Fibroblast of lung (primary cell): ENCODE measurements at regions not wholly inside any gene's neighbourhood (a gene's known extent, or its start where the extent isn't known, plus 50 kb on each side); places are given as distances from the start of the nearest gene placed in this dataset.

Source experiments
- DNase-seq, 2 donors: peaks; one replicate each; pipeline versions ENCODE4 v3.0.0 to v3.0.0-alpha.2; 2010; ENCODE audit warnings: low read depth in 2 of 2
- H2AFZ ChIP-seq: 2 replicates; pipeline ENCODE4 v1.5.1; 2012; ENCODE audit warnings: low read length, control low read depth, inconsistent platforms
- H3K27ac ChIP-seq: 2 replicates; pipeline ENCODE4 v1.5.1; 2011; ENCODE audit warnings: low read length, control low read depth; ENCODE audit not compliant: insufficient read depth
- H3K27me3 ChIP-seq: 2 replicates; pipeline ENCODE4 v1.5.1; 2011; ENCODE audit warnings: mild to moderate bottlenecking, low read length; ENCODE audit not compliant: control insufficient read depth, insufficient read depth
- H3K36me3 ChIP-seq: 2 replicates; pipeline ENCODE4 v1.5.1; 2011; ENCODE audit warnings: low read length; ENCODE audit not compliant: control insufficient read depth, insufficient read depth
- H3K4me1 ChIP-seq: 2 replicates; pipeline ENCODE4 v1.5.1; 2011; ENCODE audit warnings: low read length; ENCODE audit not compliant: control insufficient read depth, insufficient read depth; ENCODE audit errors: extremely low read depth
- H3K4me2 ChIP-seq: 2 replicates; pipeline ENCODE4 v1.5.1; 2011; ENCODE audit warnings: low read length, control low read depth; ENCODE audit not compliant: insufficient read depth; ENCODE audit errors: extremely low read depth
- H3K4me3 ChIP-seq, 4 experiments: fragments of 200-600 bp in 1 of 4; sonication (generic) in 1 of 4; replicated peaks in 1 of 4; 2 replicates each; pipeline ENCODE4 v1.5.1; 2011 to 2016; ENCODE audit warnings: low read length in 4 of 4, low read depth in 3 of 4, mild to moderate bottlenecking in 3 of 4, control low read depth in 2 of 4, inconsistent platforms in 1 of 4, mixed read lengths in 1 of 4; ENCODE audit not compliant: insufficient read depth in 1 of 4; ENCODE audit errors: control extremely low read depth in 1 of 4
- H3K79me2 ChIP-seq: 2 replicates; pipeline ENCODE4 v1.5.1; 2012; ENCODE audit warnings: mild to moderate bottlenecking, low read length, inconsistent platforms; ENCODE audit not compliant: control insufficient read depth, insufficient read depth
- H3K9ac ChIP-seq: 2 replicates; pipeline ENCODE4 v1.5.1; 2011; ENCODE audit warnings: mild to moderate bottlenecking, low read length, control low read depth; ENCODE audit not compliant: insufficient read depth
- H3K9me3 ChIP-seq: 2 replicates; pipeline ENCODE4 v1.5.1; 2012; ENCODE audit warnings: low read depth, low read length; ENCODE audit not compliant: control insufficient read depth, insufficient read depth
- H4K20me1 ChIP-seq: 2 replicates; pipeline ENCODE4 v1.5.1; 2011; ENCODE audit warnings: low read length; ENCODE audit not compliant: control insufficient read depth, insufficient read depth; ENCODE audit errors: extremely low read depth
- EZH2 ChIP-seq: IDR thresholded peaks from 2 replicates; pipeline ENCODE4 v1.5.1; 2012; ENCODE audit warnings: low read length, control low read depth, mild to moderate bottlenecking; ENCODE audit errors: missing control alignments
- TF ChIP-seq, protein P1 (sequence below), 2 donors: IDR thresholded peaks in 1 of 2; conservative IDR thresholded peaks in 1 of 2; 1 replicate in 1 of 2; 2 replicates in 1 of 2; pipeline ENCODE4 v1.5.1; 2011 to 2012; ENCODE audit warnings: low read length in 2 of 2, control low read depth in 1 of 2, inconsistent platforms in 1 of 2, low read depth in 1 of 2, mild to moderate bottlenecking in 1 of 2

DNA sequence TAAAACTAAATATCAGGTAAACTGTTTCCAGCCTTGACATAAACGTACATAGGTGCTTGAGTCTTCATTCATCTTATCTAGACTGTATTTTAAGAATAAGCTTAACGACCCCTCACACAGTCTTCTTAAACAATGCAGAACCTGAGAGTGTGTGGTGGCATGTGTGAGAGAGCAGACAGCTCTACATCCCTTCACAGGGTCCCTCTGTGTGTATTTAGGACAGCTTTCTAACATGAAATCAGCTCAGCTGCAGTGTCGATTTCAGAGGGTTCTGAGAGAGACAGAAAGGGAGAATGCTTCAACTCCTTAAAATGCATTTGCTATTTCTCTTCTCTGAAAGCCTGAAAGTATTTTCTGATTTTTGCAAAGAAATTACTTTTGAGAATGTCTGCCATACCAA is 185.2 kb downstream of the GRB14 start:
- H3K4me1 ChIP-seq = no peaks in the 10 kb centered on the region
- peak overlapping the region; percentile 59 for H2AFZ ChIP-seq
- no peak overlapping the region for H3K4me2 ChIP-seq
- no peak overlapping the region for H3K9ac ChIP-seq
- DNase-seq = no peak
- H3K9me3 ChIP-seq = no peaks in the 10 kb centered on the region
- H3K4me3 ChIP-seq = no peak overlapping the region
- H3K27me3 ChIP-seq = no peaks in the 10 kb centered on the region
- no peaks in the 10 kb centered on the region for H4K20me1 ChIP-seq
- H3K36me3 ChIP-seq = no peaks in the 10 kb centered on the region
- no peaks in the 10 kb centered on the region for H3K79me2 ChIP-seq
- TF ChIP-seq EZH2 = no peak
- TF ChIP-seq, protein P1, sequence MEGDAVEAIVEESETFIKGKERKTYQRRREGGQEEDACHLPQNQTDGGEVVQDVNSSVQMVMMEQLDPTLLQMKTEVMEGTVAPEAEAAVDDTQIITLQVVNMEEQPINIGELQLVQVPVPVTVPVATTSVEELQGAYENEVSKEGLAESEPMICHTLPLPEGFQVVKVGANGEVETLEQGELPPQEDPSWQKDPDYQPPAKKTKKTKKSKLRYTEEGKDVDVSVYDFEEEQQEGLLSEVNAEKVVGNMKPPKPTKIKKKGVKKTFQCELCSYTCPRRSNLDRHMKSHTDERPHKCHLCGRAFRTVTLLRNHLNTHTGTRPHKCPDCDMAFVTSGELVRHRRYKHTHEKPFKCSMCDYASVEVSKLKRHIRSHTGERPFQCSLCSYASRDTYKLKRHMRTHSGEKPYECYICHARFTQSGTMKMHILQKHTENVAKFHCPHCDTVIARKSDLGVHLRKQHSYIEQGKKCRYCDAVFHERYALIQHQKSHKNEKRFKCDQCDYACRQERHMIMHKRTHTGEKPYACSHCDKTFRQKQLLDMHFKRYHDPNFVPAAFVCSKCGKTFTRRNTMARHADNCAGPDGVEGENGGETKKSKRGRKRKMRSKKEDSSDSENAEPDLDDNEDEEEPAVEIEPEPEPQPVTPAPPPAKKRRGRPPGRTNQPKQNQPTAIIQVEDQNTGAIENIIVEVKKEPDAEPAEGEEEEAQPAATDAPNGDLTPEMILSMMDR (conservative IDR thresholded peaks at IDR 0.05 in 1 of 2, IDR thresholded peaks at IDR 0.05 in 1 of 2; ENCODE audit: low read depth in 1 of 2, low read length in 2 of 2) = no peak
- H3K27ac ChIP-seq = no peak overlapping the region

DNA sequence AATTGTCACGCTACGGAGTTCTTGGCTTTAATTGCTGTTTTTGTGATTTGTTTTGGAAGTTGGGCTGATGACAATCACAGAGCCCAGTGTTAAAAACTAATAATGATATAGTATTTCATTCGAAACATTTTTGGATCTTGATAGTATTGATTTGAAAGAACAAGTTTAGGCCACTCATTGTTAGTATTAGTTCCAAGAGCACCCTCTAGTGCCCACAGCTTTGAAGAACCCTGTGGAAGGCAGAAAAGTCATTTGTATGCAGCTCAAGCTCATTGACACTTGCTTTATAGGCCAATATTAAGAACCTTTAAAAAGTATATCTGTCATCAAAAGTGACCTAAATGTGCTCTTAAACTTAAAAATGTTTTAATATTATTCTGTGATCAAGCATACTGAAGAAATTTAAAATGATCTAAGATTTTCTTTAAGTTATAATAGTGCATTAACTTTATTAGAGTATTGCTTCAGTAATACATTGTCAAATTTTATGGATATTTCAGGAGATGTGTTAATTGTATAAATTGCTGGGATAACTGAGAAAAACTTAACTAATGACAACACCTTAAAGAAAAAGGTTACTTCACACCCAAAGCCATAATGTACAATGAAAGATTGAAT is 191.0 kb downstream of the GRB14 start:
- Histone ChIP-seq H3K79me2 (no peaks in the 10 kb centered on the region), H3K9ac (no peak overlapping the region), H2AFZ (no peak overlapping the region), H4K20me1 (no peaks in the 10 kb centered on the region), H3K27me3 (no peaks in the 10 kb centered on the region), H3K27ac (no peak overlapping the region), H3K9me3 (no peaks in the 10 kb centered on the region), H3K4me2 (no peak overlapping the region), H3K4me3 (no peak overlapping the region), H3K36me3 (no peaks in the 10 kb centered on the region), H3K4me1 (no peaks in the 10 kb centered on the region)
- TF ChIP-seq, protein P1 (conservative IDR thresholded peaks at IDR 0.05 in 1 of 2, IDR thresholded peaks at IDR 0.05 in 1 of 2; ENCODE audit: low read depth in 1 of 2, low read length in 2 of 2) = peak; percentile 74 to 77
- TF ChIP-seq EZH2 = no peak
- peak; percentile 41 to 64 for DNase-seq

DNA sequence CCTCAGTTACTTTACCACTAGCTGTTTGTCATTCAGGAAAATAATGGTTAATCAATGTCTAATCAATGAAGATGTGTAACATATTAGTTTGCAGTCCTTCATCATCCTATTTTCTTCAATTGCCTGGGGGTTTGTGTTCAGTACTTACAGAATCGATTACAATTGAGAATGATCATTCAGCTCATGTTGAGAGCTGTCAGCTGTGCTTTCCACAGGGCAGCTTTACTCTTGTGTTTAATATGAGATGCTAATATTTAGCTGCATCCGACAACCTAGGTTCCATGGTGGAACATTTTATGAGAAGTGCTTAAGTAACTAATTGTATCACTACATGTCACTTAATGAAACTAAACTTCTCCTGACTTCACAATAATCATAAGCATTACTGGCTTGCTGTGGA is 191.9 kb downstream of the GRB14 start:
- no peak overlapping the region for H3K4me3 ChIP-seq
- TF ChIP-seq, protein P1 (conservative IDR thresholded peaks at IDR 0.05 in 1 of 2, IDR thresholded peaks at IDR 0.05 in 1 of 2; ENCODE audit: low read depth in 1 of 2, low read length in 2 of 2) = no peak
- no peaks in the 10 kb centered on the region for H3K36me3 ChIP-seq
- H3K79me2 ChIP-seq = no peaks in the 10 kb centered on the region
- H3K9me3 ChIP-seq = no peaks in the 10 kb centered on the region
- no peaks in the 10 kb centered on the region for H3K4me1 ChIP-seq
- H4K20me1 ChIP-seq = no peaks in the 10 kb centered on the region
- H3K27ac ChIP-seq = no peak overlapping the region
- DNase-seq = no peak
- no peaks in the 10 kb centered on the region for H3K27me3 ChIP-seq
- H3K9ac ChIP-seq = no peak overlapping the region
- H2AFZ ChIP-seq = no peak overlapping the region
- H3K4me2 ChIP-seq = no peak overlapping the region
